Left lung (tissue), 4 donors: ENCODE measurements at regions not wholly inside any gene's neighbourhood (a gene's known extent, or its start where the extent isn't known, plus 50 kb on each side); places are given as distances from the start of the nearest gene placed in this dataset.
"Not testable (repeated sequence)": the region's sequence is repeated elsewhere in the genome, so short reads cannot be mapped to it uniquely, and the experiment has no call there.

Experiments
- ATAC-seq: fragments of 200-7000 bp; cut with Tn5 transposase; one replicate; pipeline ENCODE4 v1.9.1; 2020; ENCODE audit warnings: moderate library complexity
- DNase-seq, 4 donors: peaks; one replicate each; pipeline ENCODE4 v3.0.0-alpha.2; 2013 to 2020
- H3K27ac ChIP-seq, 2 donors: fragments of 200-600 bp; sonication (generic) in 1 of 2; one replicate each; pipeline versions ENCODE4 v1.5.0 to v1.8.0; 2020 to 2021
- H3K27me3 ChIP-seq, 2 donors: fragments of 200-600 bp; sonication (generic) in 1 of 2; one replicate each; pipeline versions ENCODE4 v1.5.0 to v1.8.0; 2020 to 2021
- H3K36me3 ChIP-seq, 2 donors: fragments of 200-600 bp; sonication (generic) in 1 of 2; one replicate each; pipeline versions ENCODE4 v1.5.0 to v1.8.0; 2020 to 2021
- H3K4me1 ChIP-seq, 2 donors: fragments of 200-600 bp; one replicate each; pipeline ENCODE4 v1.8.0; 2021
- H3K4me3 ChIP-seq, 2 donors: fragments of 200-600 bp; sonication (generic) in 1 of 2; one replicate each; pipeline versions ENCODE4 v1.5.0 to v1.8.0; 2020 to 2021; ENCODE audit warnings: mild to moderate bottlenecking in 1 of 2
- H3K9me3 ChIP-seq, 2 donors: fragments of 200-600 bp; sonication (generic) in 1 of 2; one replicate each; pipeline versions ENCODE4 v1.5.0 to v1.8.0; 2020 to 2021
- intact Hi-C, 2 donors: fragments of 100-400 bp; cut with DNase I; formaldehyde crosslinking; loops; one replicate each; pipeline versions ENCODE4 v1.11.2 to v1.14.2; 2022
- TF ChIP-seq, protein P1 (sequence below), 2 donors: fragments of 200-600 bp; sonication (generic) in 1 of 2; IDR thresholded peaks; one replicate each; pipeline versions ENCODE4 v1.5.0 to v1.8.0; 2021; ENCODE audit warnings: antibody characterized with exemption in 2 of 2
- donor health status: DM: no; HTN: yes; CAD: no.
- donor health status: DM: no; HTN: no; CAD: no.

DNA sequence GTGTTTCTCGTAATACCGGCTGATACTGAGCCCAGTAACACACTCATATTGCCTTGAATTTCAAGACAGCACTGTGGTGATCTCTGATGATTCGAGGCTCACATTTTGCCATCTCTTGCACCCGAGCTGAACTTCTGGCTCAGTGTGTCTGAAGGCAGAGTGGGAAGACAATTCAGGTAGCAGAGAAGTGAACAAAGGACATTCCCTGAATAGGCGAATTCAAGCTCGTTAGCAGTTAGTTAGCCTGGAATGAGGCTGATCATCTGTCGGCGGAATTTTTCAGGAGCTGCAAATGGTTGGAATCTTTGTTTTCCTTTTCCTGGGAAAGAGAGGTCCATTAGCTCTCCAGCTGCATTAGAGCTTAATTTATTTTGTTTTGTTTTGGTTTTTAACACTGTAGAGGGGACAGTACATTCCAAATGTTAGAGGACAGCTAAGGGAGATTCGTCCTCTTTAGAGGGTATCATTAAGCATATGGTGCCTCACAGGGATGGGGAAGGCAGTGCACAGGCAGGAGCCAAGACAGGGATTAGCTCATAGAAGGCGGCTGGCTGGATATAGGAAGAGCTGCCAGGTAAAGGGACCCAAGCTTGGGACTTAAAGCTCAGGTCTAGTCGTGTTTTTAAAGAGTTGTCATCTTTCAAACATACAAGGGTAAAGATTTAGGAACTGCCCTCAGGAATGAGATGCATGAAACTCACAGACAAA is 119.7 kb upstream of the DLG1 start:
- H3K27me3 ChIP-seq: no peaks in the 10 kb centered on the region
- no peak overlapping the region for H3K4me3 ChIP-seq
- no peaks in the 10 kb centered on the region for H3K9me3 ChIP-seq
- no peak for DNase-seq
- TF ChIP-seq, protein P1, sequence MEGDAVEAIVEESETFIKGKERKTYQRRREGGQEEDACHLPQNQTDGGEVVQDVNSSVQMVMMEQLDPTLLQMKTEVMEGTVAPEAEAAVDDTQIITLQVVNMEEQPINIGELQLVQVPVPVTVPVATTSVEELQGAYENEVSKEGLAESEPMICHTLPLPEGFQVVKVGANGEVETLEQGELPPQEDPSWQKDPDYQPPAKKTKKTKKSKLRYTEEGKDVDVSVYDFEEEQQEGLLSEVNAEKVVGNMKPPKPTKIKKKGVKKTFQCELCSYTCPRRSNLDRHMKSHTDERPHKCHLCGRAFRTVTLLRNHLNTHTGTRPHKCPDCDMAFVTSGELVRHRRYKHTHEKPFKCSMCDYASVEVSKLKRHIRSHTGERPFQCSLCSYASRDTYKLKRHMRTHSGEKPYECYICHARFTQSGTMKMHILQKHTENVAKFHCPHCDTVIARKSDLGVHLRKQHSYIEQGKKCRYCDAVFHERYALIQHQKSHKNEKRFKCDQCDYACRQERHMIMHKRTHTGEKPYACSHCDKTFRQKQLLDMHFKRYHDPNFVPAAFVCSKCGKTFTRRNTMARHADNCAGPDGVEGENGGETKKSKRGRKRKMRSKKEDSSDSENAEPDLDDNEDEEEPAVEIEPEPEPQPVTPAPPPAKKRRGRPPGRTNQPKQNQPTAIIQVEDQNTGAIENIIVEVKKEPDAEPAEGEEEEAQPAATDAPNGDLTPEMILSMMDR (IDR thresholded peaks at IDR 0.05): no peak
- no peak overlapping the region for H3K27ac ChIP-seq
- ATAC-seq: no peak
- H3K4me1 ChIP-seq: no peaks in the 10 kb centered on the region
- intact Hi-C loops: no loop called here
- H3K36me3 ChIP-seq: no peaks in the 10 kb centered on the region

- H3K27ac ChIP-seq: no peak overlapping the region
- H3K4me1 ChIP-seq: no peaks in the 10 kb centered on the region
- TF ChIP-seq, protein P1 (IDR thresholded peaks at IDR 0.05): no peak
- no peaks in the 10 kb centered on the region for H3K27me3 ChIP-seq
- H3K4me3 ChIP-seq: no peak overlapping the region
- no peaks in the 10 kb centered on the region for H3K36me3 ChIP-seq
- DNase-seq (peak in 1 of 4 donors; percentile 3), ATAC-seq (no peak)
- intact Hi-C loops: no loop called here
- H3K9me3 ChIP-seq: no peaks in the 10 kb centered on the region
These were observed 119.0 kb upstream of the DLG1 start for GRCh38 chr3:197417441-197417840.

- intact Hi-C loops, H3K36me3 ChIP-seq, ATAC-seq, H3K27me3 ChIP-seq, H3K27ac ChIP-seq, H3K4me1 ChIP-seq, H3K9me3 ChIP-seq, H3K4me3 ChIP-seq, DNase-seq: not testable (repeated sequence)
These were observed 113.5 kb upstream of the DLG1 start for GRCh38 chr3:197411899-197412298.

GRCh38 chr3:197410170-197410569 is 111.8 kb upstream of the DLG1 start:
- H3K36me3 ChIP-seq, H3K4me3 ChIP-seq, H3K4me1 ChIP-seq, ATAC-seq, H3K9me3 ChIP-seq, intact Hi-C loops, DNase-seq, H3K27ac ChIP-seq, H3K27me3 ChIP-seq: not testable (repeated sequence)

DNA sequence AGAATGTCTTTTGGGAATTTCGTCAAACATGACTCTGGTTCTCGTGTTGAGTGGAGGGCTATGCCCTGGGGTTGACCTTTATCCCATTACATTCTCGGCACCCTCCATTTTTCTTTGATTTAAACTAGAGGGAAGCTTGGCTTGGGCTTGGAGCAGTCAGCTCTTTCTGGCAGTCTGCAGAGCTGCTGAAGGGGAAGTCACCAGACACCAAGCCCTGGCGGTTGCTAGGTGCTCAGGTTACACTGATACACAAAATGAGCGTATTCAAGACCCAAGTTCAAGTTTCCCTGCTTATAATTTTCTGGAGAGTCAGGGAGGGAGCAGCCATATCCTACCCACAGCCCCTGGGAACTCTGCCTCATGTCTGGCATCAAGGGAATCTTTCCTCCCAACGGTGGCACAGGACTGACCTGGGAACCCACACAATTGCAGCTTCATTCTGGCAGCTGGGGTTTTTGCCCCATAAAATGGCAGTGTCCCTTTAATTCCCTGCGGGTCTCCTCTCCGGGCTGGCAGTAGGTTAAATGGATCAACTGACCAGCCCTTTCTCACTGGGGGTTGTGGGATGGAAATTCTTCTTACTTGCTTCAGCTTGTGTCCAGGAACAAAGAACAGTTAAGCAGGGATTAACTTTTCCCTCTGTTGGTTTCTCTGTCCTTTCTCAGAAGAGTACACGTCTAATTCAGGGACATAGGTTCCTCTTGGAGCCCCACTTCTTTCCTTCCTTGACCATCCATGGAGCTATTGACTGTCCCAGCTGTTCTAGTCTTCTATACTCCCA is 110.0 kb upstream of the DLG1 start:
- intact Hi-C loops: no loop called here
- TF ChIP-seq, protein P1 (IDR thresholded peaks at IDR 0.05): no peak
- no peak overlapping the region for H3K27ac ChIP-seq
- H3K9me3 ChIP-seq: peaks cover 0 to 7% of the 10 kb centered on the region in 2 donors
- H3K4me1 ChIP-seq: no peaks in the 10 kb centered on the region
- no peak for ATAC-seq
- H3K4me3 ChIP-seq: no peak overlapping the region
- no peaks in the 10 kb centered on the region for H3K36me3 ChIP-seq
- DNase-seq: peak in 1 of 4 donors; percentile 27
- no peaks in the 10 kb centered on the region for H3K27me3 ChIP-seq

- Histone ChIP-seq H3K9me3 (peaks cover 0 to 7% of the 10 kb centered on the region in 2 donors), H3K4me1 (no peaks in the 10 kb centered on the region), H3K27ac (no peak overlapping the region), H3K4me3 (no peak overlapping the region), H3K27me3 (no peaks in the 10 kb centered on the region), H3K36me3 (no peaks in the 10 kb centered on the region)
- DNase-seq (no peak), ATAC-seq (no peak)
- TF ChIP-seq, protein P1 (IDR thresholded peaks at IDR 0.05): no peak
- intact Hi-C loops: no loop called here
These were observed 109.1 kb upstream of the DLG1 start for GRCh38 chr3:197407526-197407925.
